Breast epithelium (tissue), 4 donors: ENCODE measurements at regions not wholly inside any gene's neighbourhood (a gene's known extent, or its start where the extent isn't known, plus 50 kb on each side); places are given as distances from the start of the nearest gene placed in this dataset.

Source experiments
- DNase-seq, 2 donors: peaks; one replicate each; pipeline ENCODE4 v3.0.0-alpha.2; 2019; ENCODE audit warnings: low spot score in 2 of 2
- H3K27ac ChIP-seq, 2 donors: fragments of 200-600 bp; sonication (generic) in 1 of 2; one replicate each; pipeline ENCODE4 v1.5.1; 2016 to 2019; ENCODE audit warnings: mild to moderate bottlenecking in 1 of 2
- H3K27me3 ChIP-seq, 2 donors: fragments of 200-600 bp; sonication (generic) in 1 of 2; one replicate each; pipeline versions ENCODE4 v1.5.1 to v1.6.0; 2017 to 2019; ENCODE audit warnings: control low read depth in 1 of 2, mild to moderate bottlenecking in 1 of 2
- H3K36me3 ChIP-seq: fragments of 200-600 bp; one replicate; pipeline ENCODE4 v1.5.1; 2019
- H3K4me1 ChIP-seq, 2 donors: fragments of 200-600 bp; sonication (generic); one replicate each; pipeline ENCODE4 v1.5.1; 2016 to 2019; ENCODE audit warnings: control low read depth in 1 of 2
- H3K4me3 ChIP-seq, 3 donors: fragments of 200-600 bp; sonication (generic); 1 replicate in 2 of 3; 2 replicates in 1 of 3; pipeline ENCODE4 v1.5.1; 2016 to 2019; ENCODE audit warnings: mild to moderate bottlenecking in 3 of 3, moderate library complexity in 2 of 3
- H3K9me3 ChIP-seq, 2 donors: fragments of 200-600 bp; sonication (generic) in 1 of 2; one replicate each; pipeline ENCODE4 v1.5.1; 2016 to 2019; ENCODE audit warnings: control low read depth in 1 of 2
- POLR2A ChIP-seq: fragments of 450-650 bp; IDR thresholded peaks from one replicate; pipeline ENCODE4 v1.6.1; 2016; ENCODE audit warnings: antibody characterized with exemption, mild to moderate bottlenecking, moderate library complexity
- POLR2AphosphoS5 ChIP-seq, 3 donors: sonication (generic); formaldehyde crosslinking; IDR thresholded peaks; one replicate each; pipeline ENCODE4 v1.6.1; 2017; ENCODE audit warnings: antibody characterized with exemption in 3 of 3
- intact Hi-C: fragments of 100-400 bp; cut with DNase I; formaldehyde crosslinking; loops from one replicate; pipeline ENCODE4 v1.15.1; 2023; ENCODE audit warnings: low total_unique reads
- TF ChIP-seq, protein P1 (sequence below), 3 donors: fragments of 450-650 bp; IDR thresholded peaks; one replicate each; pipeline ENCODE4 v1.5.1; 2016 to 2017; ENCODE audit warnings: antibody characterized with exemption in 3 of 3, mild to moderate bottlenecking in 3 of 3, moderate library complexity in 3 of 3

DNA sequence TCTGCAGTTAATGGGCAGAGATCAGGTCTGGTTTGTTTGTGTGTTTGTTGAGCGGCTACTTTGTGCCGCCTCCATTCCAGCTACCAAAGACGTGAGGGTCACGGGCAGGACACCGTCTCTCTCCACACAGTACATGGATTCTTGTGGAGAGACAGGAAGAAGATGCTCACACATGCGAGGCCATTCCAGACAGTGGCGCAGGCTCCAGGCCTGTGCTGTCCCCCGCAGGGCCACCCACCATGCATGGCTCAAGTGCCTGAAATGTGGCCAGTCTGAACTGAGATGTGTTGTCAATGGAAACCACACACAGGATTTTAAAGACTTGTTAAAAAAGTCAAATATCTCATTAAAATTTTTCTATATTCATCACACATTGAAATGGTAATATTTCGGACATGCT lies 848.3 kb downstream of the TBC1D22A start:
- DNase-seq: no peak

DNA sequence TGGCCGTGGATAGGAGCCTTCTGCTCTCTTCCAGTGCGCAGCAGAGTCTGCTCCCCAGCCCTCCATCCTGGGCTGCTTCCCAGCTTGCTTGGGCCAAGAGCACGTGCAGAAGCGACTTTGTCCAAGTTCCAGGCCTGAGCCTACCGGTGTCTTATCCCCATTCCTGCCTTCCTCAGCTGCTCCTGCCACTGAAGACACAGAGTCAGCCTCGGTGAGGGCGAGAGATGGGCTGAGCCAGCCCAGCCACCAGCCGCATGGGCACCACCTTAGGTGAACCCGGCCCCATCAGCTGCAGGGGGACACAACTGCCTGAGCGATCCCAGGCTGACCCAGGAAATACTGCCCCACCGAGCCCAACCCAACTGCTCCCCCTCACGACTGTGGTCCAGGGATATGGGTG lies 847.8 kb downstream of the TBC1D22A start:
- intact Hi-C loops: no loop called here
- Histone ChIP-seq H3K9me3 (peaks cover 4 to 5% of the 10 kb centered on the region in 2 donors), H3K27me3 (peaks cover 0 to 43% of the 10 kb centered on the region in 2 donors), H3K4me1 (no peaks in the 10 kb centered on the region), H3K36me3 (no peaks in the 10 kb centered on the region), H3K27ac (no peak overlapping the region), H3K4me3 (no peak overlapping the region)
- TF ChIP-seq POLR2AphosphoS5 (IDR thresholded peaks at IDR 0.05) (no peak), POLR2A (no peak)
- TF ChIP-seq, protein P1, sequence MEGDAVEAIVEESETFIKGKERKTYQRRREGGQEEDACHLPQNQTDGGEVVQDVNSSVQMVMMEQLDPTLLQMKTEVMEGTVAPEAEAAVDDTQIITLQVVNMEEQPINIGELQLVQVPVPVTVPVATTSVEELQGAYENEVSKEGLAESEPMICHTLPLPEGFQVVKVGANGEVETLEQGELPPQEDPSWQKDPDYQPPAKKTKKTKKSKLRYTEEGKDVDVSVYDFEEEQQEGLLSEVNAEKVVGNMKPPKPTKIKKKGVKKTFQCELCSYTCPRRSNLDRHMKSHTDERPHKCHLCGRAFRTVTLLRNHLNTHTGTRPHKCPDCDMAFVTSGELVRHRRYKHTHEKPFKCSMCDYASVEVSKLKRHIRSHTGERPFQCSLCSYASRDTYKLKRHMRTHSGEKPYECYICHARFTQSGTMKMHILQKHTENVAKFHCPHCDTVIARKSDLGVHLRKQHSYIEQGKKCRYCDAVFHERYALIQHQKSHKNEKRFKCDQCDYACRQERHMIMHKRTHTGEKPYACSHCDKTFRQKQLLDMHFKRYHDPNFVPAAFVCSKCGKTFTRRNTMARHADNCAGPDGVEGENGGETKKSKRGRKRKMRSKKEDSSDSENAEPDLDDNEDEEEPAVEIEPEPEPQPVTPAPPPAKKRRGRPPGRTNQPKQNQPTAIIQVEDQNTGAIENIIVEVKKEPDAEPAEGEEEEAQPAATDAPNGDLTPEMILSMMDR (IDR thresholded peaks at IDR 0.05): no peak
- DNase-seq: no peak

More for the DNA sequence above, 848.3 kb downstream of the TBC1D22A start:
- TF ChIP-seq, protein P1 (IDR thresholded peaks at IDR 0.05): no peak
- TF ChIP-seq POLR2A: no peak
- no peak for TF ChIP-seq POLR2AphosphoS5 (IDR thresholded peaks at IDR 0.05)
- intact Hi-C loops: no loop called here
- no peak overlapping the region for H3K4me3 ChIP-seq
- no peaks in the 10 kb centered on the region for H3K4me1 ChIP-seq
- H3K36me3 ChIP-seq: no peaks in the 10 kb centered on the region
- no peak overlapping the region for H3K27ac ChIP-seq
- H3K9me3 ChIP-seq: peaks cover 4 to 5% of the 10 kb centered on the region in 2 donors
- H3K27me3 ChIP-seq: peaks cover 0 to 39% of the 10 kb centered on the region in 2 donors

- Histone ChIP-seq H3K4me1 (no peaks in the 10 kb centered on the region), H3K27me3 (peaks cover 0 to 43% of the 10 kb centered on the region in 2 donors), H3K36me3 (no peaks in the 10 kb centered on the region), H3K9me3 (peaks cover 4 to 5% of the 10 kb centered on the region in 2 donors), H3K27ac (no peak overlapping the region), H3K4me3 (no peak overlapping the region)
- intact Hi-C loops: no loop called here
- no peak for DNase-seq
- TF ChIP-seq, protein P1 (IDR thresholded peaks at IDR 0.05): no peak
- TF ChIP-seq POLR2AphosphoS5 (IDR thresholded peaks at IDR 0.05): no peak
- TF ChIP-seq POLR2A: no peak
Observed at GRCh38 chr22:47609653-47610052, 847.2 kb downstream of the TBC1D22A start.

DNA sequence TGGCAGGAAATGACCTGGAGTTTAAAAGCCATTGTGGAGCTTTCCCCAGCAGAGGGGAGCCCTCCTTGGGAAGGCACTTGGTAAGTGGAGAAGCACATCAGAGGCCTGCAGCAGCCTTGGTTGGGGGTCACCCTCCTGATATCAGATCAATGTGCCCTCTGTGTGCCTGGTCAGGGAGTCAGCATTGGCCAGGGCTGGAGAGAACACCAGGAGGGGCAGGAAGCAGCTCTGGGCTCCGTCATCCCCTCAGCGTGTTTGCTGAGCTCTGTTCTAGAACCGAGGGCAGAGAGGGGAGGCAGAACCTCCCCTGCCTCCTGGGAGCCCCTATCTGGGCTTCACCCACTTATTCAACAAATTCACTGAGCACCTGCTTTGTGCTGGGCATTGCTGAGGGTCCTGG lies 846.0 kb downstream of the TBC1D22A start:
- Histone ChIP-seq H3K4me3 (no peak overlapping the region), H3K27me3 (peaks cover 0 to 43% of the 10 kb centered on the region in 2 donors), H3K36me3 (no peaks in the 10 kb centered on the region), H3K27ac (no peak overlapping the region), H3K9me3 (peaks cover 4 to 5% of the 10 kb centered on the region in 2 donors), H3K4me1 (no peaks in the 10 kb centered on the region)
- TF ChIP-seq POLR2A: no peak
- TF ChIP-seq POLR2AphosphoS5 (IDR thresholded peaks at IDR 0.05): no peak
- TF ChIP-seq, protein P1 (IDR thresholded peaks at IDR 0.05): no peak
- DNase-seq: no peak
- intact Hi-C loops: no loop called here

- Histone ChIP-seq H3K27ac (no peak overlapping the region), H3K4me1 (no peaks in the 10 kb centered on the region), H3K4me3 (no peak overlapping the region), H3K27me3 (peaks cover 0 to 37% of the 10 kb centered on the region in 2 donors), H3K36me3 (no peaks in the 10 kb centered on the region), H3K9me3 (peaks cover 4 to 5% of the 10 kb centered on the region in 2 donors)
- DNase-seq: peak in 1 of 2 donors; percentile 48
- intact Hi-C loops: no loop called here
- TF ChIP-seq, protein P1 (IDR thresholded peaks at IDR 0.05): no peak
- TF ChIP-seq POLR2A: no peak
- no peak for TF ChIP-seq POLR2AphosphoS5 (IDR thresholded peaks at IDR 0.05)
Observed at GRCh38 chr22:47607486-47607885, 845.0 kb downstream of the TBC1D22A start.
